Thymus (tissue), 11 donors: ENCODE measurements at regions not wholly inside any gene's neighbourhood (a gene's known extent, or its start where the extent isn't known, plus 50 kb on each side); places are given as distances from the start of the nearest gene placed in this dataset.
A peak's percentile ranks its signal among the peaks of the same experiment; 100 is the strongest.

Source experiments
- DNase-seq, 9 donors: peaks; one replicate each; pipeline ENCODE4 v3.0.0-alpha.2; 2013; ENCODE audit warnings: low spot score in 9 of 9, low read depth in 6 of 9, missing footprints in 1 of 9
- H3K27ac ChIP-seq, 2 donors: one replicate each; pipeline ENCODE4 v1.5.1; 2013; ENCODE audit warnings: control low read depth in 1 of 2, low read depth in 1 of 2, low read length in 1 of 2, mild to moderate bottlenecking in 1 of 2, moderate library complexity in 1 of 2
- H3K27me3 ChIP-seq, 2 donors: one replicate each; pipeline ENCODE4 v1.5.1; 2013; ENCODE audit warnings: low read length in 1 of 2; ENCODE audit not compliant: control insufficient read depth in 2 of 2, insufficient read depth in 1 of 2
- H3K36me3 ChIP-seq, 2 donors: one replicate each; pipeline ENCODE4 v1.5.1; 2013; ENCODE audit warnings: low read length in 1 of 2, mild to moderate bottlenecking in 1 of 2, moderate library complexity in 1 of 2; ENCODE audit not compliant: control insufficient read depth in 2 of 2, insufficient read depth in 2 of 2
- H3K4me1 ChIP-seq, 2 donors: one replicate each; pipeline ENCODE4 v1.5.1; 2013; ENCODE audit warnings: low read length in 2 of 2; ENCODE audit not compliant: control insufficient read depth in 2 of 2, insufficient read depth in 2 of 2
- H3K4me3 ChIP-seq, 2 donors: one replicate each; pipeline ENCODE4 v1.5.1; 2013; ENCODE audit warnings: low read length in 2 of 2, control low read depth in 1 of 2, mild to moderate bottlenecking in 1 of 2
- H3K9me3 ChIP-seq, 2 donors: one replicate each; pipeline ENCODE4 v1.5.1; 2013; ENCODE audit warnings: low read length in 1 of 2, mild to moderate bottlenecking in 1 of 2; ENCODE audit not compliant: control insufficient read depth in 2 of 2, insufficient read depth in 1 of 2
- WGBS: extraction: QIAGEN DNeasy Blood & Tissue Kit; methylation state at CpG from one replicate; pipeline ENCODE4 v1.1.7; 2013; 5-methylcytosine and 5-hydroxymethylcytosine counted together
- donor health status: healthy.

GRCh38 chr12:63069860-63070617 is 81.0 kb downstream of the AVPR1A start:
- Histone ChIP-seq H3K9me3 (no peaks in the 10 kb centered on the region), H3K4me1 (no peaks in the 10 kb centered on the region), H3K27ac (no peak overlapping the region), H3K27me3 (no peaks in the 10 kb centered on the region), H3K36me3 (no peaks in the 10 kb centered on the region), H3K4me3 (no peak overlapping the region)
- DNase-seq = no peak
- WGBS = 66% methylated on average over 3 of the region's 3 CpGs

GRCh38 chr12:63068857-63069442 is 82.1 kb downstream of the AVPR1A start:
- H3K9me3 ChIP-seq = no peaks in the 10 kb centered on the region

GRCh38 chr12:63066782-63067181 is 84.2 kb downstream of the AVPR1A start:
- Histone ChIP-seq H3K27me3 (no peaks in the 10 kb centered on the region), H3K36me3 (no peaks in the 10 kb centered on the region), H3K4me3 (no peak overlapping the region), H3K27ac (no peak overlapping the region), H3K9me3 (no peaks in the 10 kb centered on the region), H3K4me1 (no peaks in the 10 kb centered on the region)
- WGBS = 34% methylated on average over 4 of the region's 4 CpGs
- DNase-seq = no peak

More at GRCh38 chr12:63068857-63069442, 82.1 kb downstream of the AVPR1A start:
- 2% methylated on average over 2 of the region's 2 CpGs for WGBS
- Histone ChIP-seq H3K4me3 (no peak overlapping the region), H3K27ac (no peak overlapping the region), H3K27me3 (no peaks in the 10 kb centered on the region), H3K36me3 (no peaks in the 10 kb centered on the region), H3K4me1 (no peaks in the 10 kb centered on the region)
- peak in 4 of 9 donors; percentile 6 to 44 (median 13) for DNase-seq

- Histone ChIP-seq H3K36me3 (no peaks in the 10 kb centered on the region), H3K27me3 (no peaks in the 10 kb centered on the region), H3K4me1 (no peaks in the 10 kb centered on the region), H3K9me3 (no peaks in the 10 kb centered on the region), H3K27ac (no peak overlapping the region), H3K4me3 (no peak overlapping the region)
- WGBS = 98% methylated on average over 1 of the region's 1 CpG
- DNase-seq = no peak
Measured at GRCh38 chr12:63066136-63066535, 84.9 kb downstream of the AVPR1A start.

- 41% methylated on average over 1 of the region's 1 CpG for WGBS
- H3K27me3 ChIP-seq = no peaks in the 10 kb centered on the region
- H3K27ac ChIP-seq = no peak overlapping the region
- H3K4me3 ChIP-seq = no peak overlapping the region
- H3K36me3 ChIP-seq = no peaks in the 10 kb centered on the region
- H3K9me3 ChIP-seq = no peaks in the 10 kb centered on the region
- DNase-seq = no peak
- no peaks in the 10 kb centered on the region for H3K4me1 ChIP-seq
Measured at GRCh38 chr12:63064080-63064479, 86.9 kb downstream of the AVPR1A start.

- no peak overlapping the region for H3K4me3 ChIP-seq
- no peaks in the 10 kb centered on the region for H3K36me3 ChIP-seq
- no peak for DNase-seq
- H3K9me3 ChIP-seq = no peaks in the 10 kb centered on the region
- no peak overlapping the region for H3K27ac ChIP-seq
- H3K27me3 ChIP-seq = no peaks in the 10 kb centered on the region
- no peaks in the 10 kb centered on the region for H3K4me1 ChIP-seq
Measured at GRCh38 chr12:63056649-63057048, 94.4 kb downstream of the AVPR1A start.

GRCh38 chr12:63052696-63053095 is 98.3 kb downstream of the AVPR1A start:
- H3K4me3 ChIP-seq = no peak overlapping the region
- DNase-seq = no peak
- no peak overlapping the region for H3K27ac ChIP-seq
- H3K36me3 ChIP-seq = no peaks in the 10 kb centered on the region
- H3K4me1 ChIP-seq = no peaks in the 10 kb centered on the region
- H3K9me3 ChIP-seq = no peaks in the 10 kb centered on the region
- no peaks in the 10 kb centered on the region for H3K27me3 ChIP-seq

- Histone ChIP-seq H3K9me3 (no peaks in the 10 kb centered on the region), H3K4me1 (no peaks in the 10 kb centered on the region), H3K4me3 (no peak overlapping the region), H3K27me3 (no peaks in the 10 kb centered on the region), H3K27ac (no peak overlapping the region), H3K36me3 (no peaks in the 10 kb centered on the region)
- 0% methylated on average over 1 of the region's 1 CpG for WGBS
- DNase-seq = no peak
Measured at GRCh38 chr12:63047146-63047545, 103.9 kb downstream of the AVPR1A start.

- no peak overlapping the region for H3K27ac ChIP-seq
- no peak overlapping the region for H3K4me3 ChIP-seq
- H3K9me3 ChIP-seq = no peaks in the 10 kb centered on the region
- DNase-seq = no peak
- H3K27me3 ChIP-seq = no peaks in the 10 kb centered on the region
- H3K36me3 ChIP-seq = no peaks in the 10 kb centered on the region
- WGBS = 93% methylated on average over 4 of the region's 4 CpGs
- H3K4me1 ChIP-seq = no peaks in the 10 kb centered on the region
Measured at GRCh38 chr12:63045020-63045860, 105.8 kb downstream of the AVPR1A start.
